CD4-positive, alpha-beta T cell (primary cell): ENCODE measurements at regions not wholly inside any gene's neighbourhood (a gene's known extent, or its start where the extent isn't known, plus 50 kb on each side); places are given as distances from the start of the nearest gene placed in this dataset.

Experiments used
- ATAC-seq: fragments of 200-7000 bp; cut with Tn5 transposase; one replicate; pipeline ENCODE4 v1.10.0; 2022; ENCODE audit warnings: mild to moderate bottlenecking; ENCODE audit not compliant: poor library complexity
- CTCF ChIA-PET: fragments of 350-600 bp; sonication (Branson Sonifier 250); formaldehyde crosslinking; loops from one replicate; lab custom pipeline; 2021; ENCODE audit warnings: antibody characterized with exemption, inconsistent platforms; lab: Charles Lee
- POLR2A ChIA-PET: fragments of 350-600 bp; sonication (Branson Sonifier 250); formaldehyde crosslinking; loops from one replicate; lab custom pipeline; 2021; ENCODE audit warnings: antibody characterized with exemption, inconsistent platforms; lab: Charles Lee
- DNase-seq, 14 experiments: peaks; one replicate each; pipeline ENCODE4 v3.0.0-alpha.2; 2013 to 2020; ENCODE audit warnings: mixed read lengths in 2 of 14
- H3K27ac ChIP-seq, 2 donors: one replicate each; pipeline versions ENCODE4 v1.5.1 to v1.7.0; 2013; ENCODE audit warnings: low read length in 2 of 2, low read depth in 1 of 2, mild to moderate bottlenecking in 1 of 2
- H3K27me3 ChIP-seq, 2 experiments: 1 replicate in 1 of 2; 2 replicates in 1 of 2; pipeline versions ENCODE4 v1.6.1 to v1.7.0; 2013; ENCODE audit warnings: low read length in 2 of 2, control low read depth in 1 of 2, mild to moderate bottlenecking in 1 of 2, moderate library complexity in 1 of 2; ENCODE audit not compliant: insufficient read depth in 2 of 2, control insufficient read depth in 1 of 2
- H3K36me3 ChIP-seq: one replicate; pipeline ENCODE4 v1.6.1; 2013; ENCODE audit warnings: low read length, control low read depth; ENCODE audit not compliant: insufficient read depth
- H3K4me1 ChIP-seq: one replicate; pipeline ENCODE4 v1.6.1; 2013; ENCODE audit warnings: low read length, control low read depth; ENCODE audit not compliant: insufficient read depth
- H3K4me3 ChIP-seq: one replicate; pipeline ENCODE4 v1.5.1; 2013; ENCODE audit warnings: mild to moderate bottlenecking, low read length, moderate library complexity
- H3K9me3 ChIP-seq, 2 experiments: 1 replicate in 1 of 2; 2 replicates in 1 of 2; pipeline versions ENCODE4 v1.6.1 to v1.7.0; 2013; ENCODE audit warnings: low read length in 2 of 2, mild to moderate bottlenecking in 2 of 2, control low read depth in 1 of 2, moderate library complexity in 1 of 2; ENCODE audit not compliant: control insufficient read depth in 1 of 2, insufficient read depth in 1 of 2
- H3K27ac Mint-ChIP-seq: one replicate; pipeline ENCODE4 v1.8.0; 2020; ENCODE audit warnings: mixed read lengths
- H3K27me3 Mint-ChIP-seq: one replicate; pipeline ENCODE4 v1.8.0; 2021; ENCODE audit warnings: mixed read lengths
- H3K36me3 Mint-ChIP-seq: one replicate; pipeline ENCODE4 v1.8.0; 2021; ENCODE audit warnings: low read depth, mixed read lengths
- H3K4me1 Mint-ChIP-seq: one replicate; pipeline ENCODE4 v1.8.0; 2021; ENCODE audit warnings: low read depth, mixed read lengths
- H3K4me3 Mint-ChIP-seq: one replicate; pipeline ENCODE4 v1.8.0; 2020; ENCODE audit warnings: mild to moderate bottlenecking, mixed read lengths
- H3K9me3 Mint-ChIP-seq: one replicate; pipeline ENCODE4 v1.8.0; 2020; ENCODE audit warnings: mixed read lengths
- CTCF ChIP-seq: fragments of 200-600 bp; IDR thresholded peaks from one replicate; pipeline ENCODE4 v1.8.0; 2022; ENCODE audit warnings: antibody characterized with exemption, mild to moderate bottlenecking
- intact Hi-C, 2 experiments: fragments of 100-400 bp; cut with DNase I in 1 of 2; cut with micrococcal nuclease in 1 of 2; formaldehyde crosslinking; loops; one replicate each; pipeline versions ENCODE4 v1.15.1 to v1.9.0; 2023 to 2025; cut with DNase I, micrococcal nuclease

- H3K27me3 ChIP-seq: peaks cover 0 to 3% of the 10 kb centered on the region in 2 experiments
- H3K27me3 Mint-ChIP-seq: peaks cover 5% of the 10 kb centered on the region
- H3K4me1 ChIP-seq: peaks cover 4% of the 10 kb centered on the region
- no peak for DNase-seq
- no peak overlapping the region for H3K27ac Mint-ChIP-seq
- ChIA-PET CTCF (no interaction called here), POLR2A (no interaction called here)
- H3K27ac ChIP-seq: no peak overlapping the region
- H3K4me3 Mint-ChIP-seq: no peak overlapping the region
- TF ChIP-seq CTCF: no peak
- no peaks in the 10 kb centered on the region for H3K36me3 Mint-ChIP-seq
- no peaks in the 10 kb centered on the region for H3K9me3 Mint-ChIP-seq
- intact Hi-C loops: no loop called here
- H3K4me1 Mint-ChIP-seq: peaks cover 7% of the 10 kb centered on the region
- no peak for ATAC-seq
- H3K36me3 ChIP-seq: no peaks in the 10 kb centered on the region
- H3K4me3 ChIP-seq: no peak overlapping the region
- no peaks in the 10 kb centered on the region for H3K9me3 ChIP-seq
These were observed 64.0 kb downstream of the CHRD start for GRCh38 chr3:184443831-184444230.

DNA sequence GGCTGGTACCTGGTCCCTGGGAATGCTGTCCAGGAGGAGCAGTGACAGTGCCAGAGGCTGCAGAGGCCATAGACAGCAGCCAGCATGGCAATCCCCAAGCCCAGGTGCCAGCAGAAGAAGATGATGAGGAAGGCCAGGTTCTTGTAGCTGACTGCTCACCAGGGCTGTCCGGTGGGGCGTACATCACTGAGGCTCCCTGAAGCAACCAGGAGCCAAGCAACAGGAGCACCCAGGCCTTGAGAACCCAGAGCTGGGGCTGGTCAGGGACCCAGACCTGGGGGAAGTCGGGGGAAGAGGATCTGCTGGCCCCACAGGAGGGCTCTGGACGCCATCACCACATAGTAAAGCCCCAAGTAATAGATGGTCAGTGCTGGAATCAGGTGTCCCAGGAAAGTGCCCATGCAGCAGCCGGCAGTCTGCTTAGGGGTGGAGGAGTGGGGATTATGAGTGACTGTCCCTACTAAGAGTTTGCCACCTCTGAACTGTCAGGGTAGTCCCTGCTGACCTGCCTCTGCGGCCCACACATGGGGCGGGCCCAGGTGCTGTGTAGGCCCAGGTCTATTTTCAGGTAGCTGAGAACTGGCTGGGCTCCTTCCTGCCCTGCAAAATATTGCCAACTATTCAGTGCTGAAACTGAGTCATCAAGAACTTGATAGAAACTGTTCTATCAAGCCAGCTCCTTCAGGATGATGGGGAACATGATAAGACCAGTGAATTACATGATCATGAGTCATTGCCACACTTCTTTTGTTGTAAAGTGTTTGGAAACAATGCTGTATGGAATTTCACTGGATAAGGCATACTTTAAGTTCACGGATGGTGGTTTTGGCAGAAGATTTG is 68.7 kb downstream of the CHRD start:
- POLR2A ChIA-PET: no interaction called here
- Histone ChIP-seq H3K4me1 (no peaks in the 10 kb centered on the region), H3K9me3 (no peaks in the 10 kb centered on the region), H3K27me3 (peaks cover 0 to 2% of the 10 kb centered on the region in 2 experiments), H3K4me3 (no peak overlapping the region), H3K36me3 (no peaks in the 10 kb centered on the region), H3K27ac (no peak overlapping the region)
- Mint-ChIP-seq H3K9me3 (no peaks in the 10 kb centered on the region), H3K4me1 (no peaks in the 10 kb centered on the region), H3K27me3 (peaks cover 6% of the 10 kb centered on the region), H3K36me3 (no peaks in the 10 kb centered on the region), H3K27ac (no peak overlapping the region), H3K4me3 (no peak overlapping the region)
- DNase-seq (no peak), ATAC-seq (no peak)
- intact Hi-C loops: no loop called here
- CTCF ChIA-PET: no interaction called here
- TF ChIP-seq CTCF: no peak

- H3K27ac Mint-ChIP-seq: no peak overlapping the region
- peaks cover 6% of the 10 kb centered on the region for H3K27me3 Mint-ChIP-seq
- H3K36me3 Mint-ChIP-seq: no peaks in the 10 kb centered on the region
- Histone ChIP-seq H3K36me3 (no peaks in the 10 kb centered on the region), H3K4me1 (no peaks in the 10 kb centered on the region), H3K4me3 (no peak overlapping the region), H3K9me3 (no peaks in the 10 kb centered on the region), H3K27ac (no peak overlapping the region), H3K27me3 (peaks cover 0 to 2% of the 10 kb centered on the region in 2 experiments)
- TF ChIP-seq CTCF: no peak
- H3K9me3 Mint-ChIP-seq: no peaks in the 10 kb centered on the region
- H3K4me1 Mint-ChIP-seq: no peaks in the 10 kb centered on the region
- DNase-seq: no peak
- intact Hi-C loops: no loop called here
- ChIA-PET CTCF (no interaction called here), POLR2A (no interaction called here)
- H3K4me3 Mint-ChIP-seq: no peak overlapping the region
- no peak for ATAC-seq
These were observed 69.3 kb downstream of the CHRD start for GRCh38 chr3:184449161-184449515.
